CD4-positive, alpha-beta T cell (primary cell): ENCODE measurements at regions not wholly inside any gene's neighbourhood (a gene's known extent, or its start where the extent isn't known, plus 50 kb on each side); places are given as distances from the start of the nearest gene placed in this dataset.

Experiments used
- ATAC-seq: fragments of 200-7000 bp; cut with Tn5 transposase; one replicate; pipeline ENCODE4 v1.10.0; 2022; ENCODE audit warnings: mild to moderate bottlenecking; ENCODE audit not compliant: poor library complexity
- CTCF ChIA-PET: fragments of 350-600 bp; sonication (Branson Sonifier 250); formaldehyde crosslinking; loops from one replicate; lab custom pipeline; 2021; ENCODE audit warnings: antibody characterized with exemption, inconsistent platforms; lab: Charles Lee
- POLR2A ChIA-PET: fragments of 350-600 bp; sonication (Branson Sonifier 250); formaldehyde crosslinking; loops from one replicate; lab custom pipeline; 2021; ENCODE audit warnings: antibody characterized with exemption, inconsistent platforms; lab: Charles Lee
- DNase-seq, 14 experiments: peaks; one replicate each; pipeline ENCODE4 v3.0.0-alpha.2; 2013 to 2020; ENCODE audit warnings: mixed read lengths in 2 of 14
- H3K27ac ChIP-seq, 2 donors: one replicate each; pipeline versions ENCODE4 v1.5.1 to v1.7.0; 2013; ENCODE audit warnings: low read length in 2 of 2, low read depth in 1 of 2, mild to moderate bottlenecking in 1 of 2
- H3K27me3 ChIP-seq, 2 experiments: 1 replicate in 1 of 2; 2 replicates in 1 of 2; pipeline versions ENCODE4 v1.6.1 to v1.7.0; 2013; ENCODE audit warnings: low read length in 2 of 2, control low read depth in 1 of 2, mild to moderate bottlenecking in 1 of 2, moderate library complexity in 1 of 2; ENCODE audit not compliant: insufficient read depth in 2 of 2, control insufficient read depth in 1 of 2
- H3K36me3 ChIP-seq: one replicate; pipeline ENCODE4 v1.6.1; 2013; ENCODE audit warnings: low read length, control low read depth; ENCODE audit not compliant: insufficient read depth
- H3K4me1 ChIP-seq: one replicate; pipeline ENCODE4 v1.6.1; 2013; ENCODE audit warnings: low read length, control low read depth; ENCODE audit not compliant: insufficient read depth
- H3K4me3 ChIP-seq: one replicate; pipeline ENCODE4 v1.5.1; 2013; ENCODE audit warnings: mild to moderate bottlenecking, low read length, moderate library complexity
- H3K9me3 ChIP-seq, 2 experiments: 1 replicate in 1 of 2; 2 replicates in 1 of 2; pipeline versions ENCODE4 v1.6.1 to v1.7.0; 2013; ENCODE audit warnings: low read length in 2 of 2, mild to moderate bottlenecking in 2 of 2, control low read depth in 1 of 2, moderate library complexity in 1 of 2; ENCODE audit not compliant: control insufficient read depth in 1 of 2, insufficient read depth in 1 of 2
- H3K27ac Mint-ChIP-seq: one replicate; pipeline ENCODE4 v1.8.0; 2020; ENCODE audit warnings: mixed read lengths
- H3K27me3 Mint-ChIP-seq: one replicate; pipeline ENCODE4 v1.8.0; 2021; ENCODE audit warnings: mixed read lengths
- H3K36me3 Mint-ChIP-seq: one replicate; pipeline ENCODE4 v1.8.0; 2021; ENCODE audit warnings: low read depth, mixed read lengths
- H3K4me1 Mint-ChIP-seq: one replicate; pipeline ENCODE4 v1.8.0; 2021; ENCODE audit warnings: low read depth, mixed read lengths
- H3K4me3 Mint-ChIP-seq: one replicate; pipeline ENCODE4 v1.8.0; 2020; ENCODE audit warnings: mild to moderate bottlenecking, mixed read lengths
- H3K9me3 Mint-ChIP-seq: one replicate; pipeline ENCODE4 v1.8.0; 2020; ENCODE audit warnings: mixed read lengths
- intact Hi-C, 2 experiments: fragments of 100-400 bp; cut with DNase I in 1 of 2; cut with micrococcal nuclease in 1 of 2; formaldehyde crosslinking; loops; one replicate each; pipeline versions ENCODE4 v1.15.1 to v1.9.0; 2023 to 2025; cut with DNase I, micrococcal nuclease
- TF ChIP-seq, protein P1 (sequence below): fragments of 200-600 bp; IDR thresholded peaks from one replicate; pipeline ENCODE4 v1.8.0; 2022; ENCODE audit warnings: antibody characterized with exemption, mild to moderate bottlenecking

DNA sequence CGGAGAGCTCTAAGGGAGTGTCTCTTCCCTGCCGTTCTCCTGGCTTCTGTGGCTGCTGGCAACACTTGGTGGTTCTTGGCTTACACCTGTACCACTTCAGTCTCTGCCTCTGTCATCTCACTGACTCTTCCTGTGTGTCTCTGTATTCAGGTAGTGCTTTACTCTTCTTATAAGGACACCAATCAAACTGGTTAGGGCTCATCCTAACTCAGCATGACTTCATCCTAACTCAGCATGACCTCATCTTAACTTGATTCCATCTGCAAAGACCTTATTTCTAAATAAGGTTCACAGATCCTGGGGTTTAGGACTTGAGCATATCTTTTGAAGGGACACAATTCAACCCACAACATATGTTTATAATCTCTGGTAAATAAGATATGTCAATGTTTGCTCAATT is 51.6 kb upstream of the DSEL start:
- TF ChIP-seq, protein P1, sequence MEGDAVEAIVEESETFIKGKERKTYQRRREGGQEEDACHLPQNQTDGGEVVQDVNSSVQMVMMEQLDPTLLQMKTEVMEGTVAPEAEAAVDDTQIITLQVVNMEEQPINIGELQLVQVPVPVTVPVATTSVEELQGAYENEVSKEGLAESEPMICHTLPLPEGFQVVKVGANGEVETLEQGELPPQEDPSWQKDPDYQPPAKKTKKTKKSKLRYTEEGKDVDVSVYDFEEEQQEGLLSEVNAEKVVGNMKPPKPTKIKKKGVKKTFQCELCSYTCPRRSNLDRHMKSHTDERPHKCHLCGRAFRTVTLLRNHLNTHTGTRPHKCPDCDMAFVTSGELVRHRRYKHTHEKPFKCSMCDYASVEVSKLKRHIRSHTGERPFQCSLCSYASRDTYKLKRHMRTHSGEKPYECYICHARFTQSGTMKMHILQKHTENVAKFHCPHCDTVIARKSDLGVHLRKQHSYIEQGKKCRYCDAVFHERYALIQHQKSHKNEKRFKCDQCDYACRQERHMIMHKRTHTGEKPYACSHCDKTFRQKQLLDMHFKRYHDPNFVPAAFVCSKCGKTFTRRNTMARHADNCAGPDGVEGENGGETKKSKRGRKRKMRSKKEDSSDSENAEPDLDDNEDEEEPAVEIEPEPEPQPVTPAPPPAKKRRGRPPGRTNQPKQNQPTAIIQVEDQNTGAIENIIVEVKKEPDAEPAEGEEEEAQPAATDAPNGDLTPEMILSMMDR = no peak
- H3K36me3 ChIP-seq = no peaks in the 10 kb centered on the region
- DNase-seq (no peak), ATAC-seq (no peak)
- POLR2A ChIA-PET = no interaction called here
- H3K4me1 ChIP-seq = no peaks in the 10 kb centered on the region
- Mint-ChIP-seq H3K4me3 (no peak overlapping the region), H3K27ac (no peak overlapping the region), H3K36me3 (no peaks in the 10 kb centered on the region), H3K4me1 (no peaks in the 10 kb centered on the region), H3K27me3 (no peaks in the 10 kb centered on the region), H3K9me3 (no peaks in the 10 kb centered on the region)
- H3K9me3 ChIP-seq = no peaks in the 10 kb centered on the region
- intact Hi-C loops = no loop called here
- H3K27me3 ChIP-seq = no peaks in the 10 kb centered on the region
- no peak overlapping the region for H3K27ac ChIP-seq
- no peak overlapping the region for H3K4me3 ChIP-seq
- CTCF ChIA-PET = interaction anchor here (0.7 kb wide), 1 partner anchor 9 kb away, joined by 3 read pairs; no protein-coding TSS in a partner anchor
